GM06990 (cell line): ENCODE measurements at regions not wholly inside any gene's neighbourhood (a gene's known extent, or its start where the extent isn't known, plus 50 kb on each side); places are given as distances from the start of the nearest gene placed in this dataset.

Experiments
- DNase-seq: peaks from one replicate; pipeline ENCODE4 v3.0.0-alpha.2; 2011; ENCODE audit not compliant: insufficient read length; ENCODE audit errors: extremely low read depth
- H3K27me3 ChIP-seq: replicated peaks from 2 replicates; pipeline ENCODE4 v1.6.0; 2011; ENCODE audit warnings: low read length; ENCODE audit not compliant: control insufficient read depth, insufficient read depth
- H3K36me3 ChIP-seq: 2 replicates; pipeline ENCODE4 v1.5.1; 2011; ENCODE audit warnings: low read length; ENCODE audit not compliant: control insufficient read depth, insufficient read depth
- H3K4me3 ChIP-seq: replicated peaks from 2 replicates; pipeline ENCODE4 v1.5.1; 2011; ENCODE audit warnings: low read depth, mild to moderate bottlenecking, control low read depth, low read length
- TF ChIP-seq, protein P1 (sequence below): IDR thresholded peaks from 2 replicates; pipeline ENCODE4 v1.5.1; 2011; ENCODE audit warnings: low read length, control low read depth, mild to moderate bottlenecking, inconsistent platforms; ENCODE audit not compliant: insufficient read depth, poor library complexity, severe bottlenecking

DNA sequence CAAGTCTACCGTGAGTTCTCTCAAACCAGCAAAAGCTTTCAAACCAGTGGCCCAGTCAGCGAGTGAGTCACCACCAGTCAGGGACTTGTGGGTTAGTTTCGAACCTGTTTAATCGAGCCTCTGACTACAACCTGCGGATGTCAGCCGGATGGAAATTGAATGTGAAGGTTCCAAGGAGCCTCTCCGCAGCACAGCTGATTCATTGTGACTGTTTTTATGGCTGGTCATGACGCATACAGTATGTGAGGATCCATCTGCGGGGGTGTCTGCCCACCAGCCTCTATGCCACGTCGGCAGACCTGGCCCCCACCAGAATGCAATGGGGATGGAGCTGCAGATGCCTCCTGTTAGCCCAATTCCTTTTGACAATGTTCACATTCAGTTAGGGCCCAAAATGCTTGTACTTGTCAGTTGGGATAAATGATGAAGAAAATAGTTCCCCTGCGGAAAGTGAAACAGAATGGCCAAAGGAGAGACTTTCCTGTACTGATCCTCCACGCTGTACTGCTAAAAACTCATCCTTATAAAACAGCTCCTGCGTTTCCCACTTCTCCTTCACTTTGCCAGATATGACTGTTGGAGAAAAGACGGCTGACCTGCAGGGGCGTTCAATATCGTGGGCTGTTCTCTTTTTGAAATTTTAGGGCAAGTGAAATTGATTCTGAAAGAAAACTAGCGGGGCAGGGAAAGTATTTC is 206.6 kb downstream of the TFAP2B start:
- no peak for DNase-seq

DNA sequence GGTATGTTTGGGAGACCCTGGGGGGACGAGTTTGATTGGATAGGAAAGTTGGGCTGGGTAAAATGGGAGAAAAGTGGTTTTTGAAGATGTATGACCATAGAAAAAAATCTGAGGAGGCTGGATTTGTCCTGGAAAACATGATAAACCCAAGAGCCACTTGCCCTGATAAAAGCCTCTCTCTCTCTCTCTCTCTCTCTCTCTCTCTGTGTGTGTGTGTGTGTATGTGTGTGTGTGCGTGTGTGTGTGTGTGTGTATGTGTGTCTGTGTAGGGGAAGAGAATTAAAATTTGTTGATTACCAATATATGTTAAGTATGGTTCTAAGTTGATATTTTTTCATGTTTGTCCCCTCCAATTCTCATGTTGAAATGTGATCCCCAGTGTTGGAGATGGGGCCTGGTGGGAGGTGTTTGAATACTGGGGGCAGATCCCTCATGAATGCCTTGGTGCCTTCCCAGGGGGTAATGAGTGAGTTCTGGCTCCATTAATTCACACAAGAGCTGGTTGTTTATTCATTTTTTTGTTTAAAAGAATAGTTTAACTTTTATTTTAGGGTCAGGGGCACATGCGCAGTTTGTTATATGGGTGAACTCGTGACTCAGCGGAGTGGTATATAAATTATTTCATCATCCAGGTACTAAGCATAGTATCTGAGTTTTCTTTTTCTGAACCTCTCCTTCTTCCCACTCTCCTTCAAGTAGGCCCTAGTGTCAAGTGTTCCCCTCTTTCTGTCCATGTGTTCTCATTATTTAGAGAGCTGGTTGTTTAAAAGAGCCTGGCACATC is 208.8 kb downstream of the TFAP2B start:
- no peaks in the 10 kb centered on the region for H3K36me3 ChIP-seq
- TF ChIP-seq, protein P1, sequence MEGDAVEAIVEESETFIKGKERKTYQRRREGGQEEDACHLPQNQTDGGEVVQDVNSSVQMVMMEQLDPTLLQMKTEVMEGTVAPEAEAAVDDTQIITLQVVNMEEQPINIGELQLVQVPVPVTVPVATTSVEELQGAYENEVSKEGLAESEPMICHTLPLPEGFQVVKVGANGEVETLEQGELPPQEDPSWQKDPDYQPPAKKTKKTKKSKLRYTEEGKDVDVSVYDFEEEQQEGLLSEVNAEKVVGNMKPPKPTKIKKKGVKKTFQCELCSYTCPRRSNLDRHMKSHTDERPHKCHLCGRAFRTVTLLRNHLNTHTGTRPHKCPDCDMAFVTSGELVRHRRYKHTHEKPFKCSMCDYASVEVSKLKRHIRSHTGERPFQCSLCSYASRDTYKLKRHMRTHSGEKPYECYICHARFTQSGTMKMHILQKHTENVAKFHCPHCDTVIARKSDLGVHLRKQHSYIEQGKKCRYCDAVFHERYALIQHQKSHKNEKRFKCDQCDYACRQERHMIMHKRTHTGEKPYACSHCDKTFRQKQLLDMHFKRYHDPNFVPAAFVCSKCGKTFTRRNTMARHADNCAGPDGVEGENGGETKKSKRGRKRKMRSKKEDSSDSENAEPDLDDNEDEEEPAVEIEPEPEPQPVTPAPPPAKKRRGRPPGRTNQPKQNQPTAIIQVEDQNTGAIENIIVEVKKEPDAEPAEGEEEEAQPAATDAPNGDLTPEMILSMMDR, result no peak
- no peak for DNase-seq
- H3K4me3 ChIP-seq, result no peak overlapping the region
- no peaks in the 10 kb centered on the region for H3K27me3 ChIP-seq

More for the DNA sequence above, 206.6 kb downstream of the TFAP2B start:
- TF ChIP-seq, protein P1, result no peak
- H3K4me3 ChIP-seq, result no peak overlapping the region
- no peaks in the 10 kb centered on the region for H3K27me3 ChIP-seq
- H3K36me3 ChIP-seq, result no peaks in the 10 kb centered on the region

DNA sequence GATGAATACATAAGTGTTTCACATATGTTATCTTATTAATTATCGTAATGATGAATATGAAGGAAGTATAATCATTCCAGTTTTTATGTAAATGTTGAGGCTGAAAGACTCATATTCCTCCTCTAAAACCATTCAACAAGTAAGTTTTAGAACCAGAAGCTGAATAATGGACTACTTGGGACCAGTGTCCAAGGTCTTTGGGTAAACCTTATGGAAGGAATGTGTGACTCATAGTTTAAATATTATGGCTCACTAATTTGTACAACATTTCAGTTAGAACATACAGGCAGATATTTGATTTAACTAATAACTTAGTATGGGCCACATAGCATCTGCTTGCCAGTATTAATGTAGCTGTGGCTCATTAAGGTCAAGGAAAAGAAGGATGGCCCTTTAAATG is 209.6 kb downstream of the TFAP2B start:
- Histone ChIP-seq H3K4me3 (no peak overlapping the region), H3K27me3 (no peaks in the 10 kb centered on the region), H3K36me3 (no peaks in the 10 kb centered on the region)
- no peak for DNase-seq
- TF ChIP-seq, protein P1, result no peak

DNA sequence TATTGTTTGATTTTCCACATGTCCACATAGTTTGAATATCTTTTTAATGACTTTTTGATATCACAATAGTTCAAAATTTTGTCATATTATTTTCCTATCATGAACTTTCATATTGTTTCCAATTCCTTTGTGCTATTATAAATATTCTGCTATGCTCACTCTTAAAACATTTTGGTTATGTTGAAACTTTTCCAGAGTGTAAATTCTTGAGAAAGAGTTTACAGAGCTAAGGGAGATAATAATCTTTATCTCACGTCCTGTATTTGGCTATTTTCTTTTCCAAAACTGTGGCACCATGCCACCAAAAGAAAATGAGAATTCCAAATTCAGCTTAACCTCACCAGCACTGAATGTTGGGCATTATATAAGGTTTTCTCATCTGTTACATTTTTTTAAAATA is 210.9 kb downstream of the TFAP2B start:
- no peak for DNase-seq
- TF ChIP-seq, protein P1, result no peak
- H3K36me3 ChIP-seq, result no peaks in the 10 kb centered on the region
- H3K27me3 ChIP-seq, result no peaks in the 10 kb centered on the region
- no peak overlapping the region for H3K4me3 ChIP-seq

DNA sequence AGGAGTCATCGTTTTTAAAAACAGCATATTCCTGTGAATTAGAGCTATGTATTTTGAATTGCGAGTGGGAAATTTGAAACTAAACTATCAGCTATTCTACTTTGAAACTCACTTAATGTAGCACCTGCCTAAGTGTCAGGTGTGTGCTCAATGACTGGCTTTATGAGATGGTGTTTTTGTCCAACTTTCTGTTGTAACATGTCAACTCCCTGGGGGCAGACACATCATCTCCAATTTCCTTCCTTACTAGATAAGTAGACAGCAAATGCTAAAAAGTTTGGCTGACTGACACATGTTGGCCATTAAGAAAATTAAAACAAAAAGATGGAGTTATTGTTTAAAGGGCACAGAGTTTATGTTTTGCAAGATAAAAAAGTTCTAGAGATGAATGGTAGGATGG is 226.9 kb downstream of the TFAP2B start:
- no peak for DNase-seq
- TF ChIP-seq, protein P1, result no peak
- Histone ChIP-seq H3K27me3 (no peaks in the 10 kb centered on the region), H3K36me3 (no peaks in the 10 kb centered on the region), H3K4me3 (no peak overlapping the region)
